HG02642 (cell line): ENCODE measurements at regions not wholly inside any gene's neighbourhood (a gene's known extent, or its start where the extent isn't known, plus 50 kb on each side); places are given as distances from the start of the nearest gene placed in this dataset.
"Not testable (repeated sequence)": the region's sequence is repeated elsewhere in the genome, so short reads cannot be mapped to it uniquely, and the experiment has no call there.

Experiments
- ATAC-seq: cut with Tn5 transposase; IDR thresholded peaks from one replicate; pipeline ENCODE4 v1.9.1; 2021; ENCODE audit warnings: mild to moderate bottlenecking; ENCODE audit not compliant: unreplicated experiment, poor library complexity

DNA sequence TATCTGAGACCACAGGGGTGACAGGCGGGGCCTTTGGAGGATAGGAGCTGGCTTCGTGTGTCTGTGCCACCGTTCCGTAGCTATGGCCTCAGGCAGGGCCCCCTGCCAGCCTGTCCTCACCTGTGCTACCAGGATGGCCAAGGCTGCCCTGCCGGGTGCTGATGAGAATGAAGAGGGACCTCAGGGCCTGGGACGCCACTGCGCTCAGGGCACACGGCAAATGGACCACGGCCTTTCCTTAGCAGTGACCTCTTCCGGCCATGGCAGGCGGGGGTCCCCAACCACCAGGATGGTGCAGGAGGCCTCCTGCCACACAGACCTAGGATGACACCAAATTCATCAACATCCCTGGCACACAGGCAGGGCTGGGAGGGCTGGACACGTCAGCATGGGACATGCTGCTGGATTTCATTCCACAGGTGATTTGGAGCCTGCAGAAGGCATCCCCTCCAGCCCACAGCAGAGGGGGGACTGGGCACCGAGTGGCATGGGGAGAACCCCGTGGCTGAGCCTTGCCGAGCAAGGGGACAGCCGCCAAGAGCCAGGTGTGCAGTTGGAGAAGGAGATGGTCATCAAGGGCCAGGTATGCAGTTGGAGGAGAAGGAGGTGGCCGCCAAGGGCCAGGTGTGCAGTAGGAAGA lies 1321.0 kb downstream of the BRD1 start:
- ATAC-seq = no peak

DNA sequence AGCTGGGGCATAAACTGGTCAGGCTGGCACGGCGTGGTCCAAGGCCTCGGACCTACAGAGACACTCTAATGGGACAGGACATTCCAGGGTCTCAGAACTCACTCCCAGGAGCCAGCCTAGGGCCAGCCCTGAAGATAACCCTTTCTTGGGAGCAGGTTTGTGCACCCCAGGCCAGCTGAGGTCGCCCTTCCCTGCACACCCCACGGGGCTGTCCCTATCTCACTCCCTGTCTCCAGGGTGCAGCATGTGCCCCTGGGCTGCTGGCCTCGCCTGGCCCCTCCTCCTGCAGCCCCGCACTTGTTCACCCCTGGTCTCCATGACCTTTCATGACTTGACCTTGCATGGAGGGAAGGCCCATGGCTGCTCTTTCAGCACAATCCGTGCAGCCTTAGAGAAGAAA lies 1321.8 kb downstream of the BRD1 start:
- ATAC-seq = no peak

DNA sequence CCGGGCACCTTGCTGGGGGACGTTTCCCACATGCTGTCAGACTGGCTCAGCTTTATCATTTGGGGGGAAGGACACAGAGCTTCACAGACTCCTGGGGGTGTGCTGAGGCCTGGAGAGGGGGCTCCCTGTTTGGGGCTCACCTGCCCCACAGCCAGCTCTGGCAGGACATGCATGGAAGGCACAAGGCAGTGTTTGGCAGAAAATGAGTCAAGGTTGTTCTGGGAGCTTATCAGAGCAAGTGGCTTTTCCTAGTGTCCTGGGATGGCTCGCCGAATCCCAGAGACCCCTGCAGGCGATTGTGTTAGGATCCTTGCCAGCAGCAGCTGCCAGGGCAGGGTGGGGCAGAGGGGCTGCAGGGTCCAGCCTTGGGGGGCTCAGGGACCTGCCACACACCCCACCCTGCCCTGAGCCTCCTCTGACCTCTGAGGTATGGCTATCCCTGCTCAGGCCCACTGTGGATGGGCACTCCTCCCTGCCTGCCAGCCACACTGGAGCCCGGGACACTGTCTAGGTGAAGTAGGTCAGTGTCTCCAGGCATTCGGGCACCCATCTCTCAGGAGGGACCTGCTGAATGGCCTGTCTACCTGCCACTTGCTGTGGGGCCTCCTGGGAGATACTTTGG lies 1323.0 kb downstream of the BRD1 start:
- ATAC-seq = no peak

DNA sequence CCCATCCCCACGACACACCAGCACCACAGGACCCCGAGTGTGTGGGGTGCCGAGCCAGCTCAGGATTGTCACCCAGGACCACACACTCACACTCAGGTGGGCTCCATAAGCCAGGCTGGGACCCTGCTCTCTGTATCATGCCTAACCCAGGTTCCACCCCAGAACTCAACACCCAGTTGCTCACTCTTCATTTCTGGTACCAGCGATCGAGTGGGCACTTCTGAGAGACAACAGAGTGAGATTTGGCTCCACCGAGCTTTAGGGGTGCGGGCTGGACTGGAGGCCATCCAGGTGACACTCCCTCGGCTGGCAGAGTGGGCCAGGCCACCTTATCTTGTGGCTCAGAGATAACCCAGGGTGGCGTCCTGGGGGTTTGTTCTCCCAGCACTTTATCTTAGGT lies 1323.8 kb downstream of the BRD1 start:
- no peak for ATAC-seq

DNA sequence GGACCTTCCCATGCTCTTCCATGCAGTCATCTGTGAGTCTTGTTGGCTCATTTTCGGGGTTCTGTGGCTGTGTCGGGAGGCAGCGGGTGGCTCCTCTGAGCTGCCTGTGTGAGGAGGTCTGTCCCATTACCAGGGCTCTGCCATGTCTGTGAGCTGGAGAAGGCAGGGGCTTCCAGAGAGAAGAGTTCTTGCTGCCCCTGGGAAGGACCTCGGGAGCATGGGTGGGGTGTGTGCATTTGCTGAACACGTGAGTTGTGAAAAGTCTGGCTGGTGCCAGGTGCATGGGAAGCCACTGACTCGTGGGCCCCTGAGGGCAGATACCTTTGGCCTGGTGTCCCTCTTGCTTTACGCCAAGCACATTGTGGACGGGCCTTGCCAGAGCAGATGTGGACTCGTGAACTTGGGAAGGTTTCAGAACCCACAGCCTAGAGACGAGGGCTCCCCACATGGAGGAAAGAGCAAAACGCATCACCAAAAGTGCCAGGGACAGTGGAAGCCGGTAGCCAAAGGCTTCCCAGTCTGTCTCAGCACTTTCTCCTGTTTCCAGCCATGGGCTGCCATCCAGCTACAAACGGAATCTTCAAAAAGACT lies 1324.5 kb downstream of the BRD1 start:
- no peak for ATAC-seq

DNA sequence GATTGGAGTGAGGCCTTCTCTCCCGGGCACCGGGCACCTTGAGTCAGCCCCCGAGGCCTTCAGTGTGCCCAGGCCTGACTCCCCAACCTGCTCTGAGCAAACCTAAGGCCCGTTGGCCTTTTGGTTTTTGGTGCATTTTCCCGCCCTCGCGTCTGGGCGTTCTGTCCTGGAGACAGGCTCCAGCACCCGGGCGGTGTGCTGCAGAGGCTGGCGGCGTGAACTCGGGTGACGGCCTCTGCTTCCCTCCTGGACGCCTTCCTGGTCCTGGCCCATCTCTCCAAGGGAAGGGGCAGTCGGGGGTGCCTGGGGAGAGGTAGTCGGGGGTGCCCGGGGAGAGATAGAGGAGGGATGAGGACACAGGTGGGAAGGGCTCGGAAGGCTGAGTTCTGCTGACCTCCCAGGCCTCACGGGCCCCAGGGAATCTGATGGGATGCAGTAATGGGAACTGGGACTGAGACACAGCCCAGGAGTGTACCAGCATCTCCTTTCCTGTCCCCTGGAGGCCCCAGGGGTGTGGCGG lies 1326.4 kb downstream of the BRD1 start:
- ATAC-seq = no peak

DNA sequence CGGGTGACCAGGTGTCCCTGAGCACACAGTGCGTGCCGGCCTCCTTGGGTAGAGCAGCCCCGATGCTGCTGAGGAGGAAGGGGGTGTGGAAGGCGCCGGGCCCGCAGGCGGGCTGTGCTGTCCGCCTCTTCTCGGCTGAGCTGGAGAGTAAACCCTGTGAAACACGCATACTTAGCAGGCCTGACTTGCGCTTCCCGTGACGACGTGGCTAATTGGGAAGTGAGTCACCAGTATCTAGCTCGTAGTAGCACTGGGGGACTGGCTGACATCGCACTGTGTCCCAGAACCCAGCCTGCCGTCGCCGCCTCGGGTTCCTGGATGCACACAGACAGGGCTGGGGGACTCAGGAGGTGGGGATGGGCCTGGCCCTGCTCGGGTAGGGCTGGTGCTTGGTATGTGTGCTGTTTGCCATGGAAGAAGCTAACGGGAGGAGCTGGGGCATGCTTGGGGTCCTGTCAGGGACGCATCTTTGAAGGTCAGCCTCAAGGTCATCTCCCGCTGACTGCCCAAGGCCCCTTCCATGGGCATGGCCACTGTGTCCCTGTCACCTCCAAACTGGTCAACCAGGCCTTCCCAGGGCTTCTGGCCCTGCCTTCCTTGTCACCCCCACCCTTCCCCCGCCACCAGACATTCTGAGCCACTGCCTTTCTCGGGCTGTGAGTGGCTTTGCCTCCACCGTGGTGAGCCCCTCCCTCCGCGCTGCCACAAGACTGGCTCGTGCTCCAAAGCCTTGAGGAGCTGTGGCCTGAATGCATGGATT lies 1327.0 kb downstream of the BRD1 start:
- ATAC-seq = no peak

DNA sequence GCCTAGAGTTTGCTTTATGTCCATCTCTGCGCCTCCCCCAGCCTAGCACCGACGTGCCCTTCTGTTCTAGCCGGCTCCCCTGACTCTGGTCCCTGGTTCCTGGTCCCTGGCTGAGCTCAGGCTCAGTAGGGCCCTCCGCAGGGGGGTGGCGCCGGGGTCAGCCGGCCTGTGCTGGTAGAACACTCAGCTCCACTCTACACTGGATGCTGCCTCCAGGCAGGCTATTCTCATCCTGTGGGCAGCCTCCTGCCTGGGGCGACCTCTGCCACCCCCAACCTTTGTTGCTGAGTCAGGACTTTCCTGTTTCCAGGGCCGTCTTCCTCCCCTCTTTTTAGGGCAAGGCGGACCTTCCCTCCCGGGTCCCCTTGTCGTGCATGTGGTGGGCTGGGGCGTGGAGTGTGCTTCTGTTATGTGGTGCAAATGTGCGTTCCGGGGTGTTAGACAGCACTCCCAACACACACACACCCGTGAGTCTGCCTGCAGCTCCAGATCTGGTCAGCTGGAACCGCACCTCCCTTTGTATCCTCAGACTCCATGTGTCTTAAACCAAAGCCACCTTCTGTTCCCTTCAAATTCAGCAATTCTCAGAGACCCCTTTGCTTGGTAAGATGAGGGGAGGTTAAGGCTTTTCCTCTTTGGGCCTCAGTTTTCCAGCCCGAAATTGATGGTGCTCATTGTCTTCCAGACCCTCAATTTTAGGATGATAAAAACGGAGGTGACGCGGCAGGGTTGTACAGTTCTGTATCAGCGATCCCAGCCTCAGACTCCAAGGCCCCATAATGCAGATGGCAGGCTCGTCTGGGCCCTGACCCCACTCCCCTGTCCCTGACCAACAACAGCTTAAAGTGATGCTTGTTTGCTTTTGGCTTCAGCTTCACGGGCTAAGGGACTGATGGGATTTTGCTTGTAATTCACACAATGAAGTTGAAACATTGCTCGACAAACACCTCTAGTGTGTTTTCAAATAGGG lies 1327.9 kb downstream of the BRD1 start:
- no peak for ATAC-seq

DNA sequence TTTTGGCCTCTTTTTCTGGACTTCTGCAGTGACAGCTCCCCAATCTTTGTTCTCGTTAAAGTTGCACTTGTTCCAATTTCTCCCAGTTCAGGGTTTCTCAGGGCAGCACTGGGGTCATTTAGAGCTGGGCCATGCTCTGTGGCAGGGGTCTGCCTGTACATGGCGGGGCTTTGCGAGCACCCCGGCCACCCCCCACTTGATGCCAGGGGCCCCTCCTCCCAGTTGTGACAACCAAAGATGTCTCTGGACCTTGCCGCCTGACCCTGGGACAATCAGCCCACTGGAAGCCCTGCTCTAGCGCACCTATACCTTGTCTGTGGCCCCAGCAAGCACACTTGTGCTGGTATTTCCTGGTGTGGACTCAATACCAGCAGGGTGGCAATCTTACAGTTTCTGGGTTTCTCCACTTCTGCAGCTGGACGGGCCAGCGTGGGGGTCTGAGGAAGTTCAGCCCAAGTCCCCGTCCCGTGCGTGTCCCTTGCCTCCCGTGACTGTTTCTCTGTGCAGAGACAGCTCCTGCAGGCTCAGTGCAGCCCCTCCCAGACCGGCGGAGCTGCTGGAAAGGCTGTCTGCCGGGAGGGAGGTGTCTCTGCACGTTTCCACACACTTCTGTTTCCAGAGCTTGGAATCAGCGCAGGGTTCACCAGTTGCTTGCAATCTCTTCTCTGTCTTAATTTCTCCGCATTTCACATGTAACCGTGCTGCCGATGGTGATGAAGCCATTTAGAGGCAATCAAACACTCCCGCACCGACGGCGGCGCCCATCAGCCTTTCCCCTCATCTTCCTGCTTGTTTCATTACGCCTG lies 1328.9 kb downstream of the BRD1 start:
- no peak for ATAC-seq

DNA sequence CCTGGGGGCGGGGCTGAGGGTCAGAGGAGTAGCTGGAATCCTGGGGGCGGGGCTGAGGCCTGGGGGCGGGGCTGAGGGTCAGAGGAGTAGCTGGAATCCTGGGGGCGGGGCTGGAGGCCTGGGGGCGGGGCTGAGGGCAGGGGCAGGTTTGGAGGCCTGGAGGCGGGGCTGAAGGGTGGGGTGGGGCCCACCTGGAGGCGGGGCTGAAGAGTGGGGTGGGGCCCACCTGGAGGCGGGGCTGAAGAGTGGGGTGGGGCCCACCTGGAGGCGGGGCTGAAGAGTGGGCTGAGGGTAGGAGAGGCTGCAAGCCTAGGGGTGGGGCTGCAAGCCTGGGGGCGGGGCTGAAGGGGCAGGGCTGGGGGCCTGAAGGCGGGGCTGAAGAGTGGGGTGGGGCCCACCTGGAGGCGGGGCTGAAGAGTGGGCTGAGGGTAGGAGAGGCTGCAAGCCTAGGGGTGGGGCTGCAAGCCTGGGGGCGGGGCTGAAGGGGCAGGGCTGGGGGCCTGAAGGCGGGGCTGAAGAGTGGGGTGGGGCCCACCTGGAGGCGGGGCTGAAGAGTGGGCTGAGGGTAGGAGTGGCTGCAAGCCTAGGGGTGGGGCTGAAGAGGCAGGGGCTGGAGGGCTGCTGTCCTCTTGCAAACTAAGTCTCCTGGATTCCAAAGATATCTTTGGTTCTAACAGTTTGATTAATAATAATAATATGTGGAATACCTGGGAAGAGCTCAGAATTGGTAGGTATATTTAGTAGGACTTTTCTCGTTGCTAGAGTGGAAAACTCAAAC lies 1329.7 kb downstream of the BRD1 start:
- not testable (repeated sequence) for ATAC-seq

DNA sequence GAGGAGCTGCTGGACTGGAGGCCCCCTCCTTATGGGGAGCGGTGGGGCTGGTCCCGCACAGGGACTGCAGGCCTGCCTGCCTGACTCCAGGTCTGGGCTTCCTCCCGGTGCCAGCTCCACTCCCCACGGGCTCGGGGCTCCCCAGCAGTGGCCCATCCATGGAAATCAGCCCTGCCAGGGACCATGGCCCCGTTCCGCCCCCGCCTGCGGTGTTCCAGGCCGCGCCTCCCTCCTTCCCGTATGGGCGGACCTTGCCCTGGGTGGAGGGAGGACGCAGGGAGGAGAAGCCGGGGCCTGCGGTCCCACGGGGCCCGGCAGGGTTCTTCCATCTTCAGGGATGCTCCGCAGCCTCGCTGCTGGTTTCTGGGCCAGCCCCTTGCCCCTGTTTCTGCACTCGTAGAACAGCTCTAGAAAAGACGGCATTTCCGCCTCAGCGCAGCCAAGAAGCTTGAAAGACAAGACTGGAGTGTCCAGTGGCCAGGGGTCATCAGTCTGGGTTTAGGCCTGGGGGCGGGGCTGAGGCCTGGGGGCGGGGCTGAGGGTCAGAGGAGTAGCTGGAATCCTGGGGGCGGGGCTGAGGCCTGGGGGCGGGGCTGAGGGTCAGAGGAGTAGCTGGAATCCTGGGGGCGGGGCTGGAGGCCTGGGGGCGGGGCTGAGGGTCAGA lies 1330.6 kb downstream of the BRD1 start:
- no peak for ATAC-seq

DNA sequence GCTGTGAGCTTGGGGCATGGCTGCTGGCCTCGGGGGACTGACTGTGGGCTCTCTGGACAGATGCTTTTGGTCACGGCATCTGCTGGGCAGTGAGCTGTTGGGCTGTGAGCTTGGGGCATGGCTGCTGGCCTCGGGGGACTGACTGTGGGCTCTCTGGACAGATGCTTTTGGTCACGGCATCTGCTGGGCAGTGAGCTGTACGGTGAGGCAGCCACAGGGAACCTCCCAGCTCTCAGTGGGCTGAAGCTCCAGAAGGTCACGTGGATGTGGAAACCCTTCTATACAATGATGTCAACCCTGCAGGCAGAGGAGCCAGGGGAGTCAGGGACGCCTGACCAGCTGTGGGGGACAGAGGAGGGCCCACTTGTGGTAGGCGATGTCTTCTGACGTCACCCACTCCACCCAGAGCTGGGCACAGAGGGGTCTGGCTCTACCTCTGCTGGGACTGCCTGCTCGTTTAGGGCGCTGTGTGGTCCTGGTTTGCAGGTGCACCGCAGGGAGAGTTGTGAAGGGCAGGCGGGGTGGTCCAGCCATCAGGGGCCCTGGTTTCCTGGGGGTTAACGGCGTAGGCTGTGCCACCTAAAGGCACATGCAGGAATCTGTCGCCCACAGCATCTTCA lies 1331.3 kb downstream of the BRD1 start:
- ATAC-seq = no peak

DNA sequence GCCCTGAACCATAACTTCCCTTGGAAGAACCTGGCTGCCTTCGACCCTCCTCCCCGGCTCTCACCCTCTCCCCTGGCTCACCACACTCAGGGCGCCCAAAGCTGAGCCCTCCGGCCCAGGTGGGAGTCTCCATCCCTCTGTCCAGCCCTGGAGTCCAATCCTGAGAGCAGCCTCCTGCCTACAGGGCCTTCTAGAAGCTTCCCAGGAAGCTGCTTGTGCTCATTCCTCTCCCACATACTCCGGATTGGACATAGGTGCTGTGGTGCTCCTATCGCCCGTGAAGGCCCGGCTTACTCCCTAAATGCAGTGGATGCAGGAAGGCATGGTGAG lies 1332.0 kb downstream of the BRD1 start:
- no peak for ATAC-seq

DNA sequence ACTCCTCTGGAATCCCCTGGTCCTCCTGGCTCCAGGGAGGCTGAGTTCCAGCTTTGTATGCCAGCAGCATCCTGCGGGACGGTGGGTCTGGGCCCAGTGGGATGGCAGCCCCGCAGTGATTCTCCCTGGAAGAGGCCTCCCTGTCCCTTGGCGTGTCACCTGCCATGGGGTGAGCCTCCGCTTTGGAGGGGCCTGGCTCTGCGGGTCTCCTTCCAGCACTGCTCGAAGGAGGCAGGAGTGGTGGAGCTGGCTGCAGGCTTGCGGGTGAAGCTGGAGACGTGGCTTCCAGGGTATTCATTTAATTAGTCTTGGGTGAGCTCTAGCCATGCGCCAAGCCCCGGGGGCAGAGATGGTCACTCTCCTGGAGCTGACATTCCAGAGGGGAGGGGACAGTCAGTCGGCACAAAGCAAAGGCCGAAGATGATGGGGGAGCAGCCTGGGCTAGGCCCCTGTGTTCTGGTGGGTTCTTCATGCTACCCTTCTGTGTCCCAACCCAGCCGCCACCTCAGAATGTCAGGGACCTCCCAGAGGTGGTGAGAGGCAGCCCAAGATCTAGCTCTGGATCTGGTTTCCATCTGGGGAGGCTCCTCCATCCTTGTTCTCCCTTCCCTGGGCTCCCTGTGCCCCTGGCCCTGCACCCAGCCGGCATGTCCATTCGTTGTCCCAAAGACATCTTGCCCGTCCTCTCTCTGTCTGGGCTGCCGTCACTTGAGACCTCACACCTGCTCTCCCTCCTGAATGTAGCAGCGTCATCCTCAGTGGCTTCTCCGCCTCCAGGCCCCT lies 1332.5 kb downstream of the BRD1 start:
- ATAC-seq = no peak

DNA sequence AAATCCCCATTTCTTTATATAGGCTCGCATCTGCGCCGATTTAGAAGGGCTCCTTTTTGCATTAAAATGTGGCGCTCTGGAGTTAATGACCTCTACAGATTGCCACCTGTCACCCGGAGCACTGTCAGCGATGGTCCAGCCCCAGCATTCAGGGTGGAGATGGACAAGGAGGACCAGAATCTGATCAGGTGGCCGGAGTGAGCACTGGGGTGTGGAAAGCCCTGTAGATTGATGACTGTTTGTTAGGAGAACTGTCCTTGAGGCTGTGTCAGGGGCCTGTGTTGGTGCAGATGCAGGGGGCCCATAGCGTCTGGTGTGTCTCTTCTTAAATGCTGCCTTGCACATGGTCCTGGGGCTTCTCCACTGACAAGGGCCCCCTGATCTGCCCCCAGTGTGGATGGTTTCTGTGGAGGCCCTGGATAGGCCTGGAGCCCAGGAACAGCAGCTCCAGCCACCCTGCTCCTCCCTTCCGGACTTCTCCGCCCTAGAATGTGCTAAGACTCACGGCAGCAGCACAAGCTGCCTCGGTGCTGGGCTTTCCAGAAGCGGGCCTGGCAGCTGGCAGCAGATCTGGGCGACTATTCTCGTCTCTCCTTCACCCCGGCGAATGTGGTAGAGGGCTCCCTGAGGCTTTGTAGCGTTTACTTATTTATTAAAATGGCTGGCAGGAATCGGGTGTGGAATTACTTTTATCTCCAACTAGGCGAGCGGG lies 1333.3 kb downstream of the BRD1 start:
- ATAC-seq = no peak

DNA sequence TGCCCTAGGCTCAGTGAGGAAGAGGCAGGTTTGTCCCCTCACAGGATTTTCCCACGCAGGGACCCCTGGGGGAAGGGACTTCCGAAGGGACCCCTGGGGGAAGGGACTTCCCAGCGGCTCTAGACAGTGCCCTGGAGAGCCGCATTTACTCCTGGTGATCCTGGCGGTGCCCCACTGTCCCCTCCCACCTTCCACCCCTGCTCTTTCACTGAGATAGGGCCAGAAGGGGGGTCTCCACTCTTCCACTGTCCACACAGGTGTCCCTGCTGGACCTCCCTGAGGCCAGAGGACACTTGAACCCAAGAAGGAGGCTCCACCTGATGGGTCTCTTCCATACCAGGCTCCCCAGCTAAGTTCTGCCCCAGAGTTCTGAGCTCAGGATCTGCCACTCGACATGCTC lies 1333.9 kb downstream of the BRD1 start:
- no peak for ATAC-seq
